ENCODE measurements at regions not wholly inside any gene's neighbourhood (a gene's known extent, or its start where the extent isn't known, plus 50 kb on each side); places are given as distances from the start of the nearest gene placed in this dataset.
"Not testable (repeated sequence)": the region's sequence is repeated elsewhere in the genome, so short reads cannot be mapped to it uniquely, and the experiment has no call there.

GRCh38 chr20:7159903-7160302, 392.4 kb downstream of the BMP2 start:
- no peak for TF ChIP-seq CTCF (IDR thresholded peaks at IDR 0.05; ENCODE audit: control insufficient read depth, insufficient read depth, low read depth, low read length, missing control alignments)
- no peak for DNase-seq (ENCODE audit: low read depth)
- H3K4me3 ChIP-seq (ENCODE audit: control insufficient read depth, low read depth, low read length) = no peak overlapping the region

GRCh38 chr20:7161690-7162089, 394.2 kb downstream of the BMP2 start:
- DNase-seq (ENCODE audit: low read depth) = no peak
- TF ChIP-seq CTCF (IDR thresholded peaks at IDR 0.05; ENCODE audit: control insufficient read depth, insufficient read depth, low read depth, low read length, missing control alignments) = peak; percentile 24
- H3K4me3 ChIP-seq (ENCODE audit: control insufficient read depth, low read depth, low read length) = no peak overlapping the region

GRCh38 chr20:7171911-7172310, 404.4 kb downstream of the BMP2 start:
- H3K4me3 ChIP-seq (ENCODE audit: control insufficient read depth, low read depth, low read length) = no peak overlapping the region
- peak; percentile 3 for DNase-seq (ENCODE audit: low read depth)
- TF ChIP-seq CTCF (IDR thresholded peaks at IDR 0.05; ENCODE audit: control insufficient read depth, insufficient read depth, low read depth, low read length, missing control alignments) = no peak

GRCh38 chr20:7174554-7174953, 407.1 kb downstream of the BMP2 start:
- no peak for DNase-seq (ENCODE audit: low read depth)
- no peak for TF ChIP-seq CTCF (IDR thresholded peaks at IDR 0.05; ENCODE audit: control insufficient read depth, insufficient read depth, low read depth, low read length, missing control alignments)
- no peak overlapping the region for H3K4me3 ChIP-seq (ENCODE audit: control insufficient read depth, low read depth, low read length)

GRCh38 chr20:7175827-7176226, 408.3 kb downstream of the BMP2 start:
- H3K4me3 ChIP-seq (ENCODE audit: control insufficient read depth, low read depth, low read length); DNase-seq (ENCODE audit: low read depth): not testable (repeated sequence)

- no peak for DNase-seq (ENCODE audit: low read depth)
- no peak for TF ChIP-seq CTCF (IDR thresholded peaks at IDR 0.05; ENCODE audit: control insufficient read depth, insufficient read depth, low read depth, low read length, missing control alignments)
Observed at GRCh38 chr20:7178004-7178403, 410.5 kb downstream of the BMP2 start.

GRCh38 chr20:7180256-7181045, 413.0 kb downstream of the BMP2 start:
- H3K4me3 ChIP-seq (ENCODE audit: control insufficient read depth, low read depth, low read length) = no peak overlapping the region
- DNase-seq (ENCODE audit: low read depth) = no peak
- TF ChIP-seq CTCF (IDR thresholded peaks at IDR 0.05; ENCODE audit: control insufficient read depth, insufficient read depth, low read depth, low read length, missing control alignments) = no peak

More at GRCh38 chr20:7178004-7178403, 410.5 kb downstream of the BMP2 start:
- H3K4me3 ChIP-seq (ENCODE audit: control insufficient read depth, low read depth, low read length) = no peak overlapping the region

Data from AG09309 (cell line).